ENCODE measurements at regions not wholly inside any gene's neighbourhood (a gene's known extent, or its start where the extent isn't known, plus 50 kb on each side); places are given as distances from the start of the nearest gene placed in this dataset.

- DNase-seq, result no peak
These were observed 267.1 kb downstream of the RPLP1 start for GRCh38 chr15:69719527-69720240.

- DNase-seq, result no peak
These were observed 267.9 kb downstream of the RPLP1 start for GRCh38 chr15:69720536-69720935.

- DNase-seq, result no peak
These were observed 270.3 kb downstream of the RPLP1 start for GRCh38 chr15:69722924-69723323.

GRCh38 chr15:69723404-69724096 lies 270.9 kb downstream of the RPLP1 start:
- DNase-seq, result peak; percentile 51

- no peak for DNase-seq
These were observed 271.7 kb downstream of the RPLP1 start for GRCh38 chr15:69724333-69724732.

- no peak for DNase-seq
These were observed 272.7 kb downstream of the RPLP1 start for GRCh38 chr15:69725275-69725674.

GRCh38 chr15:69725957-69726356 lies 273.3 kb downstream of the RPLP1 start:
- DNase-seq, result no peak

GRCh38 chr15:69727121-69727924 lies 274.7 kb downstream of the RPLP1 start:
- DNase-seq, result no peak

- no peak for DNase-seq
These were observed 276.6 kb downstream of the RPLP1 start for GRCh38 chr15:69729167-69729748.

GRCh38 chr15:69730281-69731080 lies 277.9 kb downstream of the RPLP1 start:
- DNase-seq, result no peak

- no peak for DNase-seq
These were observed 278.4 kb downstream of the RPLP1 start for GRCh38 chr15:69731081-69731330.

GRCh38 chr15:69731581-69731980 lies 279.0 kb downstream of the RPLP1 start:
- DNase-seq, result no peak

- DNase-seq, result no peak
These were observed 279.5 kb downstream of the RPLP1 start for GRCh38 chr15:69732133-69732532.

- DNase-seq, result no peak
These were observed 282.1 kb downstream of the RPLP1 start for GRCh38 chr15:69734699-69735098.

- DNase-seq, result no peak
These were observed 282.5 kb downstream of the RPLP1 start for GRCh38 chr15:69735121-69735520.

- DNase-seq, result no peak
These were observed 283.5 kb downstream of the RPLP1 start for GRCh38 chr15:69736161-69736560.

GRCh38 chr15:69737916-69738315 lies 285.3 kb downstream of the RPLP1 start:
- DNase-seq, result no peak

GRCh38 chr15:69740684-69741083 lies 288.1 kb downstream of the RPLP1 start:
- DNase-seq, result no peak

- DNase-seq, result no peak
These were observed 289.7 kb downstream of the RPLP1 start for GRCh38 chr15:69742361-69742760.

- no peak for DNase-seq
These were observed 290.5 kb downstream of the RPLP1 start for GRCh38 chr15:69743091-69743490.

- DNase-seq, result no peak
These were observed 292.0 kb downstream of the RPLP1 start for GRCh38 chr15:69744391-69745162.

- DNase-seq, result no peak
These were observed 294.6 kb downstream of the RPLP1 start for GRCh38 chr15:69747193-69747592.

Data from DMS79 treated with DMSO at 0.1 percent for 48 hours (cell line).